Pons (tissue), 1 donor: ENCODE measurements at regions not wholly inside any gene's neighbourhood (a gene's known extent, or its start where the extent isn't known, plus 50 kb on each side); places are given as distances from the start of the nearest gene placed in this dataset.

Source experiments
- DNase-seq: peaks from one replicate; pipeline ENCODE4 v3.0.0-alpha.2; 2016; ENCODE audit warnings: low spot score

DNA sequence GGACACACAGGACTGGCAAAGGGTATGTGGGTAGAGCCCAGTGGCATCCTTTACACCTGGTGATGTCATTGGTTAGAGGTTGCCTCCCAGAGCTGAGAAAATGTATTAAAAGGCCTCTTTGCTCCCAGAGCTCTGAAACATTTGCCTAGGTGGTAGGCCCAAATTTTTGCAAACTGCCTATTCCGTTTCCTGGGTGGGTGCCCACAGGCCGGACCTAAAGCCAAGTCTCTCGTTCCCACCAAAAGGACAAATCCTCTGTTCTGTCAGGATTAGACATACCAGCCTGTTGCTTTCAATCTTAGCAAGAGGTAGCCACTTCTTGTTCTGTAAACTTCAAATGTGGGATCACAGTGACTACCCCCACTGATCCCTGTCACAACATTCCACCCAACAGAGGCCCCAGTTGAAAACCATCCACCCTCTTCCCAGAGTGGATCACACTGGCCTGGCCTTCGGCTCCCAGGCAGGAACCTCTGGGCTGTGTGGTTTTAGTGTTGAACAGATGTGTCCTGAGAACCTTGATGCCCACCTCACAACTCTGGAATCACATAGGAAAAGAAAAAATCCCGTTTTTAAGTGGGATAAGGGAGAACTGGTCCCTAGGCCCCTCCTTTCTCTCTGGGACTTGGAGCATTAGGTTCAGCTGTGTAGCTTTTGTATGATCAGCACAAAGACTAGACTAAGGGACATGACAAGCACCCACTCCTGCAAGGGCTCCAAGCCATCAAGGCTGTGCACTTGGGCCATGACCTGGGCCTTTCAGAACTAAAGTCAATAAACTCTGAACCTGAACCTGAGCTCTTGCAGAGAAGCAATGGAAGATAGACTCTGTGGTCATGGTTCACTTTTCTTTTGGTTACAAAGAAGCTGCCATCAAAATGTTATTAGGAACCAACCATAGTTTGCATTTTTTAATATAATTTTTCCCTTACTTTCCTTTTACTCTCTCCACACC, 211.3 kb downstream of the CYP26B1 start:
- DNase-seq: no peak

DNA sequence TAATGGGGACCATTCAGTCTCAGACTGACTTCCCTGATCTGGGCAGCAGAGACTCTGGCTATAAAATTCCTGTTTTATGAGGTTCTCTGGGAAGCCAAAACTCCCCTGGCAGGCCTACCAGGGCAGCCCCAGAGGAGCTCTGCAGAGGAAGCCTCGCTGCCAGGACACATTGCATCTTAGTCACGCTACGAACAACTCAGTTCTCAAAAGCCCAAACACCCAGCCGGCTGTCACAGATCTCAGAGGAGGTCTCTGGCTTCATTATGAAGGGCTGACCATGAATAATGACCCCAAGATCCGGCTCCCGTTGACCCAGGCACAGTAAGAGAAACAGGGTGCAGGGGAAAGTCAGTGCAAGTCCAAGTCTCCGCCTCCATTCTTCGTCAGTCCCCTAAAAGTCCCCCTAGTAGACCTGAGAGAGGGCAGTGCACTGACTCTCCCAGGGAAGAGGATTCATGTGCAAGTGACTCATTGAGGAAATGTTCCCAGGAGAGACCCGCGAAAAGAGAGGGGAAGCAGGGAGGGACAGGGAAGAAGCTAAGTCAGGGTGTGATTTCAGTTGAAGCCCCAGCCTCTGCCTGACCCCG, 212.3 kb downstream of the CYP26B1 start:
- no peak for DNase-seq

DNA sequence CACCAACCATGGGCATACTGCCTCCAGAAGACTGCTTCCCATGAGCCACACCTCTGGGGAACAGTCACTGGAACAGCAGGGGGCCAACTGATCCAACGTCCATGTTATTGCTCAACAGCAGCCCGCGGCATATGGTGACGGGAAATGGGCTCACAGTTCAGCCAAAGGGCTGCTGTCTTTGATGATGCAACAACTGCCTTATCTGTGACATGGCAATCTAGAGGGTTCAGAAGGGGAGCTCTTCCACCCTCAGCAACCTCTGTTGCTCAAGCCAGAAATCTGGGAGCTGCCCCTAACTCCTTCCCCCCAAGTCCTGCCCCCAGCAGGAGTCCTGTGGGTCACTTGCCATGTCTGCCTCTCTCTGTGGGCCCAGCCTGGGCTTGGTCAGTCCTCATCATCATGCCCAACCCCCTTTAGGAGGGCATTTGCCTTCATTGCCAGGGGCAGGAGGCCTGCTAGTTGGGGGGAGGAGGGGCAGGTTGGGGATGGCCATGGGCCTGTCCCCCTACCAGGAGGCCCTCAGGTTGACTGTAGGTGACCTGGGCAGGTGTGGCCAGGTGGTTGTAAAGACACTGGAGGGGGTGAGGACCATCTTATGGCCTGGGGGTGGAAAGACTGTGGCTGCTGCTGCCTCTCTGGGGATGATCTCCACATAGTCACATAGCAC, 212.9 kb downstream of the CYP26B1 start:
- DNase-seq: no peak

DNA sequence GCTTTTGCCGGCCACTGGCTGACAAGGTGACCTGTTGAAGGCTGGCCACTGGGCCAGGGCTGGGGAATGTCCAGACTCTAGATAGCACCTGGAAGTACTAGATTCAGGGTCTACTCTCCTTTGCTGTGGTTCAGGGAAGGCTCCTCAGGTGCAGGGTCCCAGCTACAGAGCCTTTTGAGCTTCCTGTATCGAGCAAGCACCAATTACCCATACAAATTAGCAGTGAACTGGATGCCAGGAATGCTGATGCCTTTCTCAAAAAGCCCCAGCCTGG, 213.4 kb downstream of the CYP26B1 start:
- DNase-seq: no peak

DNA sequence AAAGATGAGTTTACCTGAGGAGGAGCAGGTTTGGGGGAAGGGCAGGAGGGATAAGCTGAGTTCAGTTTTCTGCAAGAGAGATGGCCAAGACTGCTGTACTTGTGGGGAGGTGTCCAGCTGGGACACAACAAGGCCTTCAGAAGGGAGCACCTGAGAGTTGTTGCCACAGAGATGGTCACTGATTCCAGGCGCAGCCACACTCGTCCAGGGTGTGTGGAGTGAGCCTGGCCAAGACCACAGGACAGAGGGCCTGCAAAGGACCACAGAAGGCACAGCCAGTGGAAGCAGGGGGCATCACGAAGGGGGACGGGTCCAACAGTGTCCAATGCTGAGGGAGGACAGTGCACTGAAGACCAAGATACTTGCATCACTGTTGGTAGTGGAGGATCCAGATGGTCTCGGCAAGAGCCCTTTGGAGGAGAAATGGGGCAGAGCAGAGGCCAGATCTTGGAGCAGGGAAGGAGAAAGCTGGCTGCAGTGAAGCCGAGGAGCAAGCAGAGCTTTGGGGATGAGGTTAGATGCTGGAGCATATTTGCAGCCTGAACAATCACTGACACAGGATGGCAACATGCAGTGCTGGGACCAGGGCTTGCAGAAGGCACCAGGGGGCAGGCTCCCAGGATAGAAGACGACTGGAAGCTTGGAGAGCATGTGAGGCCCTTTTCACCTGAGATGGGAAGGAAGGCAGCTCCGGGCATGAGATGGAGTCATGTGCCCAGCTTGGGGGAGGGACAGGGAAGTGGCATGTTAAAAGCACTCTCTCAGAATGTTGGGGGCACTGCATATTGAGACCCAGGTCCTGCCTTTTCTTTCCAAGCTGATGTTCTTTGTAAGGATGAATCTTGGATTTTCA, 214.0 kb downstream of the CYP26B1 start:
- DNase-seq: no peak

DNA sequence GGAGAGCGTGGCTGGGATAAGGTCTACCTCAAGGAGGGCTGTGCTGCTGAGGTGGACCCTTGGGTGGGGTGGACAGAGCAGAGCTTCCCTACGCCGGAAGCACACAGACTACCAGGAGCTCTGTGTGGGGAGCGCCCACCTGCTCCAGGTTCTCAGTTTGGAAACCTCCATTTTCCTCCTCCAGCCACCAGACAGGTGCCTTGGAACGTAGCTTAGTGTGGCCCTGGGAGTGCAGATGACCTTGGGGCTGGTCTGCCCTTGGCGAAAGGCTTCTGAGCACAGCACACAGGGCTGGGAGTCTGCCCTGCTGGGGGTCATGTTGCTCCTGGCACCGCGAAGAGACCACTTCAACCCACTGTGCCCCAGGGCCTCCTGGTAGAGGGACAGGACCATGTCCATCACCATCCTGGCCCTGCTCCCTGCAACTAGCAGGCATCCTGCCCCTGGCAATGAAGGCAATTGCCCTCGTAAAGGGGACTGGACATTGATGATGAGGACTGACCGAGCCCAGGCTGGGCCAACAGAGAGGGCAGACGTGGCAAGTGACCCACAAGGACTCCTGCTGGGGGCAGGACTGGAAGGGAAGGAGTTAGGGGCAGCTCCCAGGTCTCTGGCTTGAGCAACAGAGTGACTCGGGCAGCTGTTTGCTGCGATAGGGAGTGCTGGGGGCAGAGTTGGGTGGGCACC, 214.7 kb downstream of the CYP26B1 start:
- no peak for DNase-seq

DNA sequence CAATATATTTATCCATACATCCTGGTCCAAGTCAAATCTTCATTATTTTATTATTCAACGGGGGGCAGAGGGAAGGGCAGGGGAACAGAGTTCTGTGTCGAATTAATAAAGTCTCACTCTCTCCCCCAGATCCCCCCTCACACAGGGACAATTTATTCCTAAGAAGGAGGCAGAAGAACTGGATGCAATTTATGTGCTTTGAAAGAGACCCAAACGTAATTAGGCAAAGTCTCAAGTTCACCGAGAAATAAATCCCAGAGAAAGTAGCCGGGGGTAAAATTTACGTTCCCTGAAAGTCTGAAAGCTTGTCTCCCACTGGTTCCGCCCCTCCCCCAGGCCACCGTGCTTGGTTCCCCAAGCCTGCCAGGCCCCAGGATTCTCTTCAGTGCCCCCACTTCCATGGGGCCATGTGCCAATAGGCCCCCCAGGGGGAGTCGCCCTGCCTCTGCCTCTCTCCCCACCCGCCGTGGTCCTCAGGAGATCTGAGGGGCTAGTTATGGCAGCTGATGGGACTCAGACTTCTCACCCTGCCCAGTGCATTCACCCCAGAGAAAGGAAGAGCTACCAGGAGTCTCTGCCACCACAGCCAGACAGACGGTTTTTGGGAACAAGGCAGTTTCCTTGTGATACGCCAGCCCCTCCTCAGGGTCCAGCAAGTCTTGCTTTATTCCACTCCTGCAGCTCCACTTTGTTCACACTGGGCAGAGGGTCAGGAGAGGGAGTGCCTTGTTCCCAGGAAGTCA, 215.5 kb downstream of the CYP26B1 start:
- DNase-seq: no peak

DNA sequence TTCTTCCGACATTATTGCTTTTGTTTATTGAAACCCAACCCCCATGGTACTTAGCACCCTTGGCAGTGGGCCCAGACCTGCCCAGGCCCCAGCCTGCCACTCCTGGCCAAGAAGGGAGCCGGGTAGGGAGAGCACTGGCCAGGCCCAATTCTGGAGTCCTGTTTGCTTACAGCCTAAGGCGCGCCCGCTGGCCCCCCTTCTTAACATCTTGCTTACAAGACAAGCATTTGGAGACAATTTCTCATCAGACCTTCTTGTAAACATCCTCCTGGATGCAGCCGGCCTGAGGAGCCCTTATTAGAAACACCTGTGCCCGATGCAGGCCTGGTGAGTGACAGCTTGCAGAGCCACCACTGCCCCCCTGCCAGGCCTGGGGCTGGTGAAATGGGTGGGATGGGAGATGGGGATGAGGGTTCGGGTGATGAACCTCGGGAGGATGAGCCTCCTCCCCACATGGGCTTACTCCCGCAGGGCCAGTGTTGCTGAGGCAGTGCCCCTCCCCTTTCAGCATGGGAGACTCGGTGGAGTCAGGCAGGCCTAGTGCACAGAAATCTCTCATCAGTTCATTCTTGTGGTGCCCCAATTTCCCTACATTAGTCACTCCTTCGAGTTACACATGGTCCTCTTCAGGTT, 217.5 kb downstream of the CYP26B1 start:
- DNase-seq: no peak

- no peak for DNase-seq
Measured at GRCh38 chr2:71929482-71929772, 218.2 kb downstream of the CYP26B1 start.

- DNase-seq: no peak
Measured at GRCh38 chr2:71928734-71929481, 218.8 kb downstream of the CYP26B1 start.

DNA sequence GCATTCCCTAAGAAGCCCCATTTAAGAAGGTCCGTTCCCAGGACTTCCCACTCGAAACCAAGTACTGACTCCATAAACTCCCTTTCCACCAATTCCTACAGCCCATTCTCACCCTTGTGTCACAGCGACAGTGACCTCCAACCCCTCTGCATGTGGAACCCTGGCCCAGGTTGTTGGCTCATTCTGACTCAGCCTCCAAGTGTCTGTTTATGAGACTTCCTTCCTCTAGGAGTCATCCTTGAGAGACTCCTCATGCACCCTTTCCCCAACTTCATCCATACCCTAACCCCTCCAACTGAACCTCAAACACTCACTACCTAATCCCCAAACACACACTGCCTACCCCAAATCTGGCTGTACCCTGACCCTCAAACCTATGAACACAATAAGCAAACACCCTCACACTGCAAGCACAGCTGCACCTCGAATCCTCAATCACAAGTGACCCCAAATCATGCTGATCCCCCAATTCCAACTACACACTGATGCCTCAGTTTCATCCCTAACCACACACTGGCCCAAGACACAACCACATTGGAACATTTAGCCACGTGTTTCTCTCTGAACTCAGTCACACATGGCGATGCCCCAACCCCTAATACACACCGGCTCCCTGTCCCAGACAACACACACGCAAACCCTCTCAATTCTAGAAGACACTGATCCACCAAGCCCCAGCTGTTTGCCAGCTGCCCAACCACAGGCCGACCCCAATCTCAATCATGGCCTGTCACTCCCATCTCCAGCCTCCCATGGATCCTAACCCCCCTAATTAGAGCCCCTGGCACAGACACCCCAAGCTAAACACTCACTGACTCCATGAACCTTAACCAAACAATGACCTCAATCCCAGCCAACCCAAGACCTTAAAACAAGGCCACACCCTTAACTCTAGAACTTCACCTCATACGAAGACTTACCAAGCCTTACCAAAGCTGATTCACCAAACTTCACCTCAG, 219.6 kb downstream of the CYP26B1 start:
- DNase-seq: no peak

- no peak for DNase-seq
Measured at GRCh38 chr2:71926876-71927756, 220.5 kb downstream of the CYP26B1 start.

DNA sequence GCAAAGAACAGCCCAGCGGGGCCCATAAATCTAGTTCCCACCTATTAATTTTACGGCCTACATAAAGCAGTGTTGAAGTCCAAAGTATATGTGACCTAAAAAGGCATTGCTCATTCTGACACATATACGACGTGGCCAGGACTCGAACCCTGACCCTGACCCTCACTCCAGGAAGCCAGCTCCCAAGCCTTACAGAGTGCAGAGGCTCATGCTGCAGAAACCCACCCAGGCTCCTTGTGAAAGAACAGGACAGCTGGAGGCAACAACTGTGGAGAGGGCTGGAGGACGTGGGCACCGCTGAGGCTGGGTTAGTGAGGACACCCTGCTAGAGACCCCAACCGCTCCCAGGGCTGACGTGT, 221.6 kb downstream of the CYP26B1 start:
- DNase-seq: no peak

DNA sequence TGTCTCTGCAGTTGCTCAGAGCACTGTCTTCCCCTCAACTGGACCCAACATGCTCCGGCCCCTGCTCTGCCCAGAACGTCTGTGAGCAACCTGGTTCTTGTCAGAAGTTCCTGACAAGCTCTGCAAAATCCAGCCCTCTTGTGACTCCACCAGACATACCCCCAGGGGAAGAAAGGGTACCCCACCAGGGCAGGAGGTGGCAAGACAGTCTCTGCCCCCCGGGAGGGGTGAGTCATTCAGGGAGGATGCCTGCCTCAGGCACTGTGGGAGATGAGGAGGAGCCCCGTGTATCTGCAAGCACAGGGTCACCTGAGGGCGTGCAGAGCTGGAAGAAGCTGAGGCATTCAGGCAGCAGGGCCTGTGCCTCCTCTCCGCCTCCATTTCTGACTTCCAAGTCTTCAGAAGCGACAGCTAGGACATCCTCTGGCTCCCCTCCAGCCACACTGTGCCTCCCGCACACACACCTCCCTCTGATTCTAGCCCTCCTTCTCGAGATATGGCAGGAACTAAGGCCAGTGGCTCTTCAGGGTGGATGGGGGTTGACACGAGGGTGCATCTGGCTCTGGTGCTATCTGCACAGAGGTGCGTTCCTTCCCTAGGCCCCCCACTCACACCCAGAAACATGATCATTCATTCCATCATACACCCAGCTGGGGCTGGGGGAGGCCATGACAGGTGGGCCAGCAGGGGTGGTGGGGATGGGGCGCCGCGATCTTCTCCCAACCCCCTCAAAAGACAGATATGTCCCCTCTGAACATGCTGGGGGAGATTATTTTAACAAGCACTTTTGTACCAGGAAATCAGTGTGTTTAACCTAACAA, 222.2 kb downstream of the CYP26B1 start:
- no peak for DNase-seq

DNA sequence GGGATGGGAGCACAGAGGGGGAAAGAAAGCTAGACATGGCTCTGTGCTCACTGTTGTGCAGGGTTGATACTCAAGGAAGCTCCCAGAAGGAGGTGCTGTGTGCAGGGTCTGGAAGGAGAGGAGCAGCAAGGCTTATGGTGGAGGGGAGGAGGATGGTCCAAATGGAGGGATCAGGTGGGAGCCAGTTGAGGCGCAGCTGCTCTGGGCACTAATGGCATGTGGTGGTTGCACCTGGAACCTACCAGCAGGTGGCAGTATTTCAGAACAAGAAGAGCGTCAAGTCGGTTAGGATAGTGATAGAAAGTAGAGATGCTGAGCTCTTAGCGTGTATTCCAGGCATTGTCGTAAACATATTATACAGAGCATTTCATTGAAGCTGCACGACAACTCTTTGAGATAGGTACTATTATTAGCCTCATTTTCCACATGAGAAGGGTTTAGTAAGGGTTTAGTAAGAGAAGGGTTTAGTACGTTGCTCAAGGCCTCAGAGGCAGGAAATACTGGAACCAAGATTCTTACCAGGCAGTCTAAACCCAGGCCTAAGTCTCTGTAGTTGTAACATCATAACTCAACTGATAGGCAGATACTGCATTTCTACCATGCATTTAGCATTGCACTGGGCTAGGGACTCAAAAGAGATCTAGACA, 223.7 kb downstream of the CYP26B1 start:
- peak; percentile 82 for DNase-seq

- DNase-seq: no peak
Measured at GRCh38 chr2:71923143-71923525, 224.5 kb downstream of the CYP26B1 start.
